H9 (cell line): ENCODE measurements at regions not wholly inside any gene's neighbourhood (a gene's known extent, or its start where the extent isn't known, plus 50 kb on each side); places are given as distances from the start of the nearest gene placed in this dataset.

Source experiments
- DNase-seq: peaks from one replicate; pipeline ENCODE4 v3.0.0-alpha.2; 2017
- H2AFZ ChIP-seq: one replicate; pipeline ENCODE4 v1.6.1; 2013; ENCODE audit warnings: mild to moderate bottlenecking, low read length, control low read depth, moderate library complexity
- H2AK5ac ChIP-seq: 2 replicates; pipeline ENCODE4 v1.6.1; 2013; ENCODE audit warnings: low read length, control low read depth, mixed read lengths; ENCODE audit not compliant: insufficient read length
- H2BK120ac ChIP-seq: one replicate; pipeline ENCODE4 v1.6.1; 2013; ENCODE audit warnings: low read depth, mild to moderate bottlenecking, low read length, control low read depth, inconsistent platforms; ENCODE audit not compliant: poor library complexity, severe bottlenecking
- H2BK12ac ChIP-seq: 2 replicates; pipeline ENCODE4 v1.6.1; 2013; ENCODE audit warnings: low read length, control low read depth, mixed read lengths, low read depth; ENCODE audit not compliant: insufficient read length
- H2BK15ac ChIP-seq: 2 replicates; pipeline ENCODE4 v1.6.1; 2013; ENCODE audit warnings: low read depth, low read length, control low read depth
- H2BK20ac ChIP-seq: one replicate; pipeline ENCODE4 v1.6.1; 2013; ENCODE audit warnings: low read depth, mild to moderate bottlenecking, low read length, control low read depth, inconsistent platforms; ENCODE audit not compliant: poor library complexity, severe bottlenecking
- H2BK5ac ChIP-seq: 2 replicates; pipeline ENCODE4 v1.6.1; 2013; ENCODE audit warnings: low read length, control low read depth, mixed read lengths; ENCODE audit not compliant: insufficient read length
- H3K14ac ChIP-seq: 2 replicates; pipeline ENCODE4 v1.6.1; 2013; ENCODE audit warnings: low read length, control low read depth; ENCODE audit not compliant: insufficient read depth
- H3K18ac ChIP-seq: 2 replicates; pipeline ENCODE4 v1.6.1; 2013; ENCODE audit warnings: low read depth, mild to moderate bottlenecking, mixed read lengths, low read length, control low read depth; ENCODE audit not compliant: insufficient read length
- H3K23ac ChIP-seq: 2 replicates; pipeline ENCODE4 v1.6.1; 2013; ENCODE audit warnings: low read length, control low read depth, mixed read lengths, low read depth; ENCODE audit not compliant: insufficient read length
- H3K23me2 ChIP-seq: 2 replicates; pipeline ENCODE4 v1.6.1; 2013; ENCODE audit warnings: low read depth, mild to moderate bottlenecking, mixed read lengths, low read length, control low read depth; ENCODE audit not compliant: insufficient read length, poor library complexity, severe bottlenecking
- H3K27ac ChIP-seq: 2 replicates; pipeline ENCODE4 v1.5.1; 2013; ENCODE audit warnings: low read length, control low read depth, mixed read lengths, low read depth; ENCODE audit not compliant: insufficient read length
- H3K27me3 ChIP-seq: 2 replicates; pipeline ENCODE4 v1.6.1; 2013; ENCODE audit warnings: low read length, control low read depth, inconsistent platforms; ENCODE audit not compliant: insufficient read depth
- H3K4ac ChIP-seq: 2 replicates; pipeline ENCODE4 v1.6.1; 2013; ENCODE audit warnings: low read depth, mild to moderate bottlenecking, control low read depth, inconsistent platforms, low read length, moderate library complexity
- H3K4me1 ChIP-seq: 2 replicates; pipeline ENCODE4 v1.6.1; 2013; ENCODE audit warnings: low read length, control low read depth, inconsistent platforms; ENCODE audit not compliant: insufficient read depth
- H3K4me2 ChIP-seq: 2 replicates; pipeline ENCODE4 v1.6.1; 2013; ENCODE audit warnings: low read length, control low read depth, mixed read lengths; ENCODE audit not compliant: insufficient read length, insufficient read depth
- H3K56ac ChIP-seq: 2 replicates; pipeline ENCODE4 v1.6.1; 2013; ENCODE audit warnings: low read depth, mild to moderate bottlenecking, mixed read lengths, low read length, control low read depth; ENCODE audit not compliant: insufficient read length
- H3K79me1 ChIP-seq: 2 replicates; pipeline ENCODE4 v1.6.1; 2013; ENCODE audit warnings: low read depth, mild to moderate bottlenecking, moderate library complexity, low read length, control low read depth, inconsistent platforms; ENCODE audit not compliant: insufficient read depth, poor library complexity, severe bottlenecking
- H3K79me2 ChIP-seq: 2 replicates; pipeline ENCODE4 v1.6.1; 2013; ENCODE audit warnings: low read length, control low read depth, inconsistent platforms; ENCODE audit not compliant: insufficient read depth
- H3K9ac ChIP-seq: 2 replicates; pipeline ENCODE4 v1.6.1; 2013; ENCODE audit warnings: low read length, control low read depth, mixed read lengths; ENCODE audit not compliant: insufficient read length; ENCODE audit errors: extremely low read depth
- H3K9me3 ChIP-seq: one replicate; pipeline ENCODE4 v1.6.1; 2013; ENCODE audit warnings: low read depth, low read length, inconsistent platforms; ENCODE audit not compliant: control insufficient read depth
- H3T11ph ChIP-seq: one replicate; pipeline ENCODE4 v1.6.1; 2013; ENCODE audit warnings: mild to moderate bottlenecking, low read length, control low read depth, inconsistent platforms
- H4K20me1 ChIP-seq: one replicate; pipeline ENCODE4 v1.6.1; 2013; ENCODE audit not compliant: control insufficient read depth, insufficient read length, insufficient read depth
- H4K5ac ChIP-seq: 2 replicates; pipeline ENCODE4 v1.6.1; 2013; ENCODE audit warnings: low read depth, mild to moderate bottlenecking, mixed read lengths, low read length, control low read depth; ENCODE audit not compliant: insufficient read length
- H4K8ac ChIP-seq: replicated peaks from 2 replicates; pipeline ENCODE4 v1.6.1; 2013; ENCODE audit warnings: low read length, control low read depth, mixed read lengths, low read depth; ENCODE audit not compliant: insufficient read length
- H4K91ac ChIP-seq: 2 replicates; pipeline ENCODE4 v1.6.1; 2013; ENCODE audit warnings: low read depth, mild to moderate bottlenecking, moderate library complexity, mixed read lengths, low read length, control low read depth; ENCODE audit not compliant: insufficient read length
- H3K27ac Mint-ChIP-seq, 3 experiments: 2 replicates in 2 of 3; 3 replicates in 1 of 3; pipeline ENCODE4 v1.8.0; 2020 to 2021; ENCODE audit warnings: mixed read lengths in 3 of 3, mild to moderate bottlenecking in 1 of 3, moderate library complexity in 1 of 3
- H3K27me3 Mint-ChIP-seq: 2 replicates; pipeline ENCODE4 v1.8.0; 2021; ENCODE audit warnings: low read depth, mild to moderate bottlenecking, moderate library complexity, mixed read lengths
- H3K36me3 Mint-ChIP-seq, 3 experiments: 2 replicates in 2 of 3; 3 replicates in 1 of 3; pipeline ENCODE4 v1.8.0; 2020 to 2021; ENCODE audit warnings: low read depth in 3 of 3, mixed read lengths in 3 of 3; ENCODE audit not compliant: insufficient read depth in 1 of 3
- H3K4me1 Mint-ChIP-seq, 2 experiments: 2 replicates each; pipeline ENCODE4 v1.8.0; 2020; ENCODE audit warnings: mixed read lengths in 2 of 2
- H3K4me3 Mint-ChIP-seq, 2 experiments: 2 replicates in 1 of 2; 3 replicates in 1 of 2; pipeline ENCODE4 v1.8.0; 2020 to 2021; ENCODE audit warnings: mild to moderate bottlenecking in 2 of 2, mixed read lengths in 2 of 2, moderate library complexity in 1 of 2
- H3K9me3 Mint-ChIP-seq, 2 experiments: 2 replicates in 1 of 2; 3 replicates in 1 of 2; pipeline ENCODE4 v1.8.0; 2020; ENCODE audit warnings: mild to moderate bottlenecking in 2 of 2, mixed read lengths in 2 of 2, moderate library complexity in 1 of 2
- CTCF ChIP-seq: fragments of 200-600 bp; sonication (generic); conservative IDR thresholded peaks from 3 replicates; pipeline ENCODE4 v1.8.0; 2021; ENCODE audit warnings: antibody characterized with exemption, mild to moderate bottlenecking
- WGBS: extraction: QIAGEN DNeasy Blood & Tissue Kit; methylation state at CpG from one replicate; pipeline ENCODE4 v1.1.7; 2013; ENCODE audit warnings: missing lambda C conversion rate, low lambda C conversion rate, mixed read lengths; ENCODE audit not compliant: insufficient read length; ENCODE audit errors: extremely low coverage; 5-methylcytosine and 5-hydroxymethylcytosine counted together

- Mint-ChIP-seq H3K9me3 (no peaks in the 10 kb centered on the region), H3K27me3 (no peaks in the 10 kb centered on the region), H3K4me3 (no peak overlapping the region), H3K4me1 (0 out of 4 replicates have a peak, but pooled peaks cover 0 to 3% of the 10 kb centered on the region in 2 experiments), H3K36me3 (peaks cover 0 to 4% (median 0%) of the 10 kb centered on the region in 3 experiments; a peak in 2 of 7 replicates), H3K27ac (no peak overlapping the region)
- H3K79me2 ChIP-seq: no peaks in the 10 kb centered on the region
- no peak overlapping the region for H4K8ac ChIP-seq
- H3K18ac ChIP-seq: no peak overlapping the region
- H4K5ac ChIP-seq: no peak overlapping the region
- no peak overlapping the region for H2BK12ac ChIP-seq
- DNase-seq: no peak
- H2AFZ ChIP-seq: no peak overlapping the region
- H3K27me3 ChIP-seq: no peaks in the 10 kb centered on the region
- no peaks in the 10 kb centered on the region for H3K9me3 ChIP-seq
- H3K56ac ChIP-seq: no peak overlapping the region
- no peaks in the 10 kb centered on the region for H3K79me1 ChIP-seq
- no peaks in the 10 kb centered on the region for H4K20me1 ChIP-seq
- no peak overlapping the region for H2BK120ac ChIP-seq
- H3K14ac ChIP-seq: no peak overlapping the region
- no peak overlapping the region for H2AK5ac ChIP-seq
- H3K4me1 ChIP-seq: no peaks in the 10 kb centered on the region
- no peak overlapping the region for H4K91ac ChIP-seq
- no peak overlapping the region for H3K27ac ChIP-seq
- 100% methylated on average over 2 of the region's 4 CpGs for WGBS
- H3K23me2 ChIP-seq: no peaks in the 10 kb centered on the region
- no peak overlapping the region for H3K9ac ChIP-seq
- H3K4ac ChIP-seq: no peak overlapping the region
- no peak overlapping the region for H3T11ph ChIP-seq
- H2BK5ac ChIP-seq: no peak overlapping the region
- no peak overlapping the region for H2BK15ac ChIP-seq
- H3K4me2 ChIP-seq: no peak overlapping the region
- H3K23ac ChIP-seq: no peak overlapping the region
- H2BK20ac ChIP-seq: no peak overlapping the region
- no peak for TF ChIP-seq CTCF
These were observed 444.8 kb downstream of the MAFB start for GRCh38 chr20:40244286-40244685.
